ENCODE measurements at regions not wholly inside any gene's neighbourhood (a gene's known extent, or its start where the extent isn't known, plus 50 kb on each side); places are given as distances from the start of the nearest gene placed in this dataset.

- DNase-seq = no peak
Measured at GRCh38 chr5:164742025-164742424, 1236.6 kb downstream of the MAT2B start.

DNA sequence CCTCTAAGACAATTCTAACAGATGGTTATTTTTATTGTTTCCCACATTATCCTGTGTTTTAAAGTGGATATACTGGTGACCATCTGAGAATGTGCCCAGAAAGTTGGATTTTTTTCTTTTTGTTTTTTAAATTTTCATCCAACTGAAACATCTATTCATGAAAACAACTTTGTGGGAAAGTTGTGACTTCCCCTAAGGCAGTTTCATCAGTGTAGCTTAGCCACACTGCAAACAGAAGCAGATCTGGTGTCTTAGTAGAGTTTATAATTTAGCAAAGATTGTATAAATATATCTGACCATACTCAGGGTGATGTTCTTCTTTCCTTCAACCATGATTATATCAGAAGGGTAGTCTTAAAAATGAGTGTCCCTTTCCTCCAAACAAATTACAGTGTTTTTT is 1241.3 kb downstream of the MAT2B start:
- no peak for DNase-seq

GRCh38 chr5:164747371-164747770 is 1242.0 kb downstream of the MAT2B start:
- DNase-seq = no peak

DNA sequence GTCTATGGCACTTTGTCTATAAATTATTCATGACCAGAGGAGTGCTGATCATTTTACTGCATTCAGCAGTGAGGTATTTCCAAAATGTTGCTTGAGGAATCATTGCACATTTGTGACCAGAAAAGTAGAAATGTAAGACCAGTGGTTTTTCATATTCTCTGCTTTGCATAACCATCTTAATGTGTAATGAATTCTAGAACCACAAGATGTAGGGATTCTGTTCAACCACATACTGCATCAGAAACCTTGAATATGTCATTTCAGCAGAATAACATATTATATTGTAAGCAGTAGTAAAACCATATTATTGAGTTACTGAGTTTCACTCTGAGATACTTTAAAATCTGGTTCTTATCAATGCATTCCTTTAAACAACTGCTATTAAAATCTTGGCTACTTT is 1243.4 kb downstream of the MAT2B start:
- DNase-seq = no peak

DNA sequence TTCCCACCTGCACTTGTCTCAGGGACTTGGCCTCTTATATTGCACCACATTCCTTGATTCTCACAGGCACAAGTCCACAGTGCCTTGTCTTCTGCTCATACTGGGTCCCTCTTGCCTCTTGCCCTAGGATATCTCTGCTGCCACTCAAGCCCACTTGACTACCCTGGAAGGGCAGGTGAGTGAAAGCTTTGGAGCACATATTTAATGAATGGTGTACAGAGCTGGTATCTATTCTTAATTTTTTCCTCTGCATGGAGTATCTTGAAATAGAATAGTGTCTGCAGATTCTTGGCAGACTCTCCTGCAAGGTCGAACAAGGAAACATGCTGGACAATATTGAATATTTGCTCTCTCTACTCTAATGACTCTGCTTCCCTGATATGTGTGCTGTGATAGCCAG is 1248.0 kb downstream of the MAT2B start:
- no peak for DNase-seq

DNA sequence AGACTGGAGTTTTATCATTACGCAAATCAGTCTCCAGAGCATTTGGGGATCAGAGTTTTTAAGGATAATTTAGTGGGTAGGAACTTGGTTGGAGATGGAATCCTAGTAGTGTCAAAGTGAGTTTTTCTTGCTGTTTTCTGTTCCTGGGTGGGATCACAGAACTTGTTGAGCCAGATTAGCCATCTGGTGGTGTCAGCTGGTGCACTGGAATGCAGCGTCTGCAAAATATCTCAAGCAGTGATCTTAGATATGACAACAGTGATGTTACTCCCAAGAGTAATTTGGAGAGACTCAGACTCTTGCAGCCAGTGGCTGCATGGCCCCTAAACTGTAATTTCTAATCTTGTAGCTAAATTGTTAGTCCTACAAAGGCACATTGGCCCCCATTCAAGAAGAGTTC is 1257.8 kb downstream of the MAT2B start:
- no peak for DNase-seq

- DNase-seq = no peak
Measured at GRCh38 chr5:164772122-164772521, 1266.7 kb downstream of the MAT2B start.

GRCh38 chr5:164784230-164784629 is 1278.8 kb downstream of the MAT2B start:
- no peak for DNase-seq

GRCh38 chr5:164798110-164798509 is 1292.7 kb downstream of the MAT2B start:
- no peak for DNase-seq

DNA sequence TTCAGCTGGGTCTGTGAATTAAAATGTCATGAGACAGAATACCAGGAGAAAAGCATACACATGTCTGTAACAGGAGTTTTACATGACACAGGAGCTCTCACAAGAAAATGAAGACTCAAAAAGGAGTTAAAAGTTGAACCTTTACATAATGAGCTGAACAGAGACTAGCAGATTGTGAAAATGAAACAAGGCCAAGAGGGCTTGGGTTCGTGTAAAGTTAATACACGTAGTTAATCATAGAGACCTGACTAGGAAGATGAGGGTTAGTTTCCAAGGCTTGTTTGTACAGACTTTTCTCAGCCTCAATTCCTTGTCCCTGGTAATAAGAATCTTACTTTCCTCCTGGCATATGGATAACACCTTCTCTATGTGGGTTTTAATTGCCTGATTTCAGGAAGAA is 1294.0 kb downstream of the MAT2B start:
- DNase-seq = no peak

DNA sequence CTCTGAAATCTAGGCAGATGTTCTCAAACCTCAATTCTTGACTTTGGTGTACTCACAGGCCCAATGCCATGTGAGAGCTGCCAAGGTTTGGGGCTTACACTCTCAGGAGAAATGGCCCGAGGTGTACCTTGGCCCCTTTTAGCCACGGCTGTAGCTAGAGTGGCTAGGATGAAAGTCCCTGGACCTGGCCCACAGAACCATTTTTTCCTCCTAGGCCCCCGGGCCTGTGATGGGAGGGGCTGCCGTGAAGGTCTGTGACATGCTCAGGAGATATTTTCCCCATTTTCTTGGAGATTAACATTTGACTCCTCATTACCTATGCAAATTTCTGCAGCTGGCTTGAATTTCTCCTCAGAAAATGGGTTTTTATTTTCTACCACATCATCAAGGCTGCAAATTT is 1296.5 kb downstream of the MAT2B start:
- no peak for DNase-seq

DNA sequence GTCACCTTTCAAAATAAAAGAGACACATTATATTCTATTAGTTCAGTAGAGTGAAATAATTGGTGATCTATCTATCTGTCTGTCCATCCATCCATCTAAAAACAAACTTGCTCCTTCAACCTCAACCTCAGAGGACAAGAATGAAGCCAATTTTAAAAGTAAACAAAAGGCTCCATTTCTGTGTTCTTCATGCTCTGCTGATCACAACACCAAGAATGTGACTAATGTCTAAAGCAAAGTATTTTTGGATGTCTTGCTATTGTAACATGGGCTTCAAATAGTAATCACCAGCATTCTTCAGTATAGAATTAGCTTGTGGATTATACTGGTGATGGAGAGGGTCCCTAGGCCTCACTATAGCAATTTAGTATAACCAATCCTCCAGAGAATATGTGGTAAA is 1304.4 kb downstream of the MAT2B start:
- DNase-seq = no peak

DNA sequence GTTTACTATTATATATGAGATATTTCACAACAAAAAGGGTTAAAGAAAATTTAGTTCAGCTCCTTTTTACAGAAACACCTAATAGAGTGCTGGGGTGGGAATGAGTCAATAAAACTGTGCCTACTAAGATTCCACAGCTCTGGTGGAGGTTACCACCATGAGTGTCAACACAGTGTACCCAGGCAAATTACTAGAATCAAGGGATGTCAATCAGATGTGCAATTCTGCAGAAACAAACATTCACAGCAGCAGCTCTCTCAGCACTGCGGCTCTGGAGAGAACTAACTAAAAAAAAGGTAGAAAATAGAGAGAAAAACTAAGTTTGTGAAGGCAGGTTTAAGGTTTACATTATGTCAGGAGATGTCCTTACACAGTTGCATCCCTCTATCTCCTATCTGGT is 1313.0 kb downstream of the MAT2B start:
- no peak for DNase-seq

GRCh38 chr5:164824671-164825070 is 1319.3 kb downstream of the MAT2B start:
- DNase-seq = no peak

GRCh38 chr5:164832516-164832915 is 1327.1 kb downstream of the MAT2B start:
- DNase-seq = no peak

DNA sequence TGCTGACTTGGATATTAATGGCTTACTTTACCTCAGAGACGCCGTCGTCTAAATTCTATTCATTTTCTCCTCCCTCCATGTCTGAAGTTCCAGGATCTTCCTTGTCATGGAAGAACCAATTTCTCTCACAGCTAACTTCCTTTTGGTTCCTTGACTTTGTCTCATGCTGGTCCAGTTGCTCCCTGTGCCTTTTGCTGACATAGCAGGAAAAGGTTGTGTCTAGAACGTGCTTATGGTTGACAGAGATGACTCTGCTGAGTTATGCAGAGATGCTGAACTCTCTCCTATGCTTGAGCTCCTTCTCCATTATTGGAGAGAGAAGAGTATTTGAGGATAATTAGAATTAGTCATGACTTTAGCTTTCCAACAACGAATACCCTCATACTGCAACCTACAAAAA is 1338.9 kb downstream of the MAT2B start:
- no peak for DNase-seq

DNA sequence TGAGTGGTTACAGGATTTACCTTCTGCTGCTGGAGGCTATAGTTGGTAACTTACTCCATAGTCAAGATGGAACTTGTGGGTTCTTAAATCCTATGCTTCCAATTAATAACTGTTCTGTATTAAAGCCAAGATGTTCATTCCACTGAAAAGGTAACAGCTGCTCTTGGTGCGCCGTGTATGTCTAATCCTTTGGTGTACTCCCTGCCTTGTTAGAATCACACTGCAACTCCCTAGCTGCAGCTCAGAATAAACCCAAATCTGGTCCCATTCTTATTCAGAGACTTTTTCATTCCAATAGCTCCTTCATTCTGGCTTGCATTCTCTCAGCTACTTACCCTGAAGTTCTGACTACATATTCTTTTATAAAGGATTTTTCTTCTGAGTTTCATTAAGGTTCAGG is 1355.5 kb downstream of the MAT2B start:
- no peak for DNase-seq

DNA sequence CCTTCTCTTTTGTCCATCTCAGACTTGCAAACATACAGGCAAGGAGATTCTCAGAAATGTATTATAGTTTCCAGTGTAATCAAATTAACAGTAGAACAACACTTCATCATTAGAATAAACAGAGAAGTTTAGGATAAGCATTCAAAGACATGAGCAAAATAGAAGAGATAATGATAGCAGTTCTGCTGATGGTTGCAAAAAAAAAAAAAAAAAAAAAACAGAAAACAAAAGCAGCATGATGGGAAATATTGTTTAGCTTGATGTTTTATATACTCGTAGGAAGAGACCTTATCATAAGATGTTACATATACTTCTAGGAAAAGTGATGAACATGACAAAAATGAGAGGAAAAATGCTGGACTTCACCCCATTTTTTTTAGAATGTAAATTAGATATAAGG is 1356.2 kb downstream of the MAT2B start:
- no peak for DNase-seq

DNA sequence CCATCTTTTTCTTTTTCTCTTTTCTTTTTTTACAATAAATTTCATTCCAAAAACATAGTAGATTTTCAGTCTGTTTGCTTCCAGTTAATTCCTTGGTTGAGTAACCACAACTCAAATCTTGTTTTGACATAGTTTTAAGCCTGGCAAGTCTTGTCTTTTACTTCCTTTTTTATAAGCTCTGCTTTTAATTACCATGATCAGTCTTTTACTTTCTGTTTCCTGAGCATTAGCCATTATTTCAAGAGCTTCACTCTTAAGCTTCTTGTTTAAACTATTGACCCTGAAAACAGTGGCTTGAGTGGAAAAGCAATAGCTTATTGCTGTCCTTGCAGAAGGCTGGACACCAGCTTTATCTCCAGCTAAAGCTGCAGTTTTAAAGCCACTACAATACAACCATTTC is 1363.3 kb downstream of the MAT2B start:
- DNase-seq = no peak

DNA sequence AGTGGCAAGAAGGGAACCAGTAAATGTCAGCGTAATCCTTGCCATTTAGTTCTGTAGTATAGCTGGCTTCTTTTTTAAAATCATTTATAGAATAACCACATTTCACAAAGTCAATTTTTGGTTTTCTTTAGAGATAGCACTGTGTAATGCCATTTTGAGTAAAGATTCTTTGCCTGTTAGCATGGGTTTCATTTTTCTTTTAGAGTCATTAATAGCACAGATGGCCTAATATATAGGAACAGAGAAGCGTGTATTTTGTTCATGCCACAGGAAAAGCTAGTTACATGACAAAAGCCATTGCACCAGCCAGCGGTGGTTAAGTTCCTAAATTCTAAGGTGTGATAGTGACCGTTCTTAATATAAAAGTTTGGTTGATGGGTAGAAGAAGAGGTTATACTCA is 1363.9 kb downstream of the MAT2B start:
- no peak for DNase-seq

- DNase-seq = no peak
Measured at GRCh38 chr5:164876793-164877192, 1371.4 kb downstream of the MAT2B start.

GRCh38 chr5:164881442-164881841 is 1376.0 kb downstream of the MAT2B start:
- DNase-seq = no peak

DNA sequence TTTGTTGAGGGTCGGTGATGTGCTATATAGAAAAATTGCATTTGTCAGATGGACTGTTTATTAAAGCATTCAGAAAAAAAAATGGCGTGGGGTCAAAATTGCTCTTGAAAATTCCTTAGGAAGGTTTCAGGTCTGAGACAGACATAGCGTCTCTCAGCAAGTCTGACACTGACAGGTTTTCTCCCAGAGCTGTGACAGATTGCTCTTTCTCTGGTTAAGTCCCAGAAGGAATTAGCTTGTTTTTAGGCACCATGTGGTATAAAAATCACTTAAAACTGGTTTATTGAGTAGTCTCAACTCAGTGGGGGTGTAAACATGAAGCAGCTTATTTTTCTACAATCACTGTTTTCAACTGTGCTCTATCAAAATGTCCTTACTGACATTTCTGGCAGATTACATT is 1379.8 kb downstream of the MAT2B start:
- no peak for DNase-seq

- no peak for DNase-seq
Measured at GRCh38 chr5:164893071-164893470, 1387.7 kb downstream of the MAT2B start.

- no peak for DNase-seq
Measured at GRCh38 chr5:164898705-164899104, 1393.3 kb downstream of the MAT2B start.

- DNase-seq = no peak
Measured at GRCh38 chr5:164909673-164910072, 1404.3 kb downstream of the MAT2B start.

Data from activated CD8-positive, alpha-beta memory T cell treated with anti-CD3 and anti-CD28 coated beads, Interleukin-2, amount 50 U/mL, for 4 hours (primary cell).